ENCODE measurements at regions not wholly inside any gene's neighbourhood (a gene's known extent, or its start where the extent isn't known, plus 50 kb on each side); places are given as distances from the start of the nearest gene placed in this dataset.

GRCh38 chr18:37812961-37813360 lies 247.4 kb upstream of the CELF4 start:
- no peaks in the 10 kb centered on the region for H3K36me3 ChIP-seq (ENCODE audit: control insufficient read depth, insufficient read depth, low read length)
- no peaks in the 10 kb centered on the region for H3K27me3 ChIP-seq (ENCODE audit: control insufficient read depth, insufficient read depth, low read length)
- DNase-seq (ENCODE audit: low read depth), result no peak
- no peak for TF ChIP-seq CTCF (IDR thresholded peaks at IDR 0.05; ENCODE audit: insufficient read depth, low read length, poor library complexity, severe bottlenecking)
- H3K4me3 ChIP-seq (ENCODE audit: low read depth, low read length), result no peak overlapping the region

- no peak for TF ChIP-seq CTCF (IDR thresholded peaks at IDR 0.05; ENCODE audit: insufficient read depth, low read length, poor library complexity, severe bottlenecking)
- no peaks in the 10 kb centered on the region for H3K27me3 ChIP-seq (ENCODE audit: control insufficient read depth, insufficient read depth, low read length)
Observed at GRCh38 chr18:37805773-37806404, 240.3 kb upstream of the CELF4 start.

GRCh38 chr18:37796823-37797349 lies 231.3 kb upstream of the CELF4 start:
- TF ChIP-seq CTCF (IDR thresholded peaks at IDR 0.05; ENCODE audit: insufficient read depth, low read length, poor library complexity, severe bottlenecking), result no peak
- H3K4me3 ChIP-seq (ENCODE audit: low read depth, low read length), result no peak overlapping the region
- H3K36me3 ChIP-seq (ENCODE audit: control insufficient read depth, insufficient read depth, low read length), result no peaks in the 10 kb centered on the region
- DNase-seq (ENCODE audit: low read depth), result no peak
- no peaks in the 10 kb centered on the region for H3K27me3 ChIP-seq (ENCODE audit: control insufficient read depth, insufficient read depth, low read length)

More at GRCh38 chr18:37805773-37806404, 240.3 kb upstream of the CELF4 start:
- Histone ChIP-seq H3K4me3 (ENCODE audit: low read depth, low read length) (no peak overlapping the region), H3K36me3 (ENCODE audit: control insufficient read depth, insufficient read depth, low read length) (no peaks in the 10 kb centered on the region)
- no peak for DNase-seq (ENCODE audit: low read depth)

GRCh38 chr18:37787452-37787851 lies 221.9 kb upstream of the CELF4 start:
- Histone ChIP-seq H3K36me3 (ENCODE audit: control insufficient read depth, insufficient read depth, low read length) (no peaks in the 10 kb centered on the region), H3K27me3 (ENCODE audit: control insufficient read depth, insufficient read depth, low read length) (no peaks in the 10 kb centered on the region), H3K4me3 (ENCODE audit: low read depth, low read length) (no peak overlapping the region)
- DNase-seq (ENCODE audit: low read depth), result no peak
- no peak for TF ChIP-seq CTCF (IDR thresholded peaks at IDR 0.05; ENCODE audit: insufficient read depth, low read length, poor library complexity, severe bottlenecking)

GRCh38 chr18:37783771-37784170 lies 218.2 kb upstream of the CELF4 start:
- TF ChIP-seq CTCF (IDR thresholded peaks at IDR 0.05; ENCODE audit: insufficient read depth, low read length, poor library complexity, severe bottlenecking), result no peak
- Histone ChIP-seq H3K27me3 (ENCODE audit: control insufficient read depth, insufficient read depth, low read length) (no peaks in the 10 kb centered on the region), H3K36me3 (ENCODE audit: control insufficient read depth, insufficient read depth, low read length) (no peaks in the 10 kb centered on the region), H3K4me3 (ENCODE audit: low read depth, low read length) (no peak overlapping the region)
- DNase-seq (ENCODE audit: low read depth), result no peak

- no peaks in the 10 kb centered on the region for H3K36me3 ChIP-seq (ENCODE audit: control insufficient read depth, insufficient read depth, low read length)
- no peak for TF ChIP-seq CTCF (IDR thresholded peaks at IDR 0.05; ENCODE audit: insufficient read depth, low read length, poor library complexity, severe bottlenecking)
- no peak overlapping the region for H3K4me3 ChIP-seq (ENCODE audit: low read depth, low read length)
- DNase-seq (ENCODE audit: low read depth), result no peak
- no peaks in the 10 kb centered on the region for H3K27me3 ChIP-seq (ENCODE audit: control insufficient read depth, insufficient read depth, low read length)
Observed at GRCh38 chr18:37779220-37779619, 213.6 kb upstream of the CELF4 start.

Data from kidney epithelial cell (primary cell).